K562 (cell line): ENCODE measurements at regions not wholly inside any gene's neighbourhood (a gene's known extent, or its start where the extent isn't known, plus 50 kb on each side); places are given as distances from the start of the nearest gene placed in this dataset.

Experiments used
- CHD2 ChIP-seq: IDR thresholded peaks from 2 replicates; pipeline ENCODE4 v1.6.1; 2011; ENCODE audit warnings: low read depth, low read length
- FOXK1 ChIP-seq: sonication (generic); formaldehyde crosslinking; IDR thresholded peaks from 2 replicates; pipeline ENCODE4 v1.8.0; 2022; ENCODE audit warnings: missing genetic modification reagents, mild to moderate bottlenecking, borderline replicate concordance
- GATAD2B ChIP-seq: fragments of 450-650 bp; IDR thresholded peaks from 2 replicates; pipeline ENCODE4 v1.6.1; 2017; ENCODE audit warnings: mild to moderate bottlenecking, borderline replicate concordance
- JUND ChIP-seq, 2 experiments: IDR thresholded peaks; 2 replicates in 1 of 2; 3 replicates in 1 of 2; pipeline ENCODE4 v1.6.1; 2011; ENCODE audit warnings: borderline replicate concordance in 2 of 2, low read depth in 2 of 2, low read length in 2 of 2, improper control_type of control experiment in 1 of 2, missing biosample characterization in 1 of 2, missing genetic modification characterization in 1 of 2, missing genetic modification reagents in 1 of 2
- NFRKB ChIP-seq: fragments of 450-650 bp; IDR thresholded peaks from 2 replicates; pipeline ENCODE4 v1.6.1; 2016; ENCODE audit warnings: low read depth
- TEAD1 ChIP-seq, 2 experiments: fragments of 450-650 bp in 1 of 2; sonication (generic) in 1 of 2; formaldehyde crosslinking; IDR thresholded peaks; 2 replicates each; pipeline versions ENCODE4 v1.4.0 to v1.8.0; 2020 to 2022; ENCODE audit warnings: mild to moderate bottlenecking in 2 of 2, missing genetic modification reagents in 1 of 2
- ZFX ChIP-seq: sonication (generic); formaldehyde crosslinking; IDR thresholded peaks from 2 replicates; pipeline ENCODE4 v1.8.0; 2022; ENCODE audit warnings: mild to moderate bottlenecking, missing genetic modification reagents, moderate library complexity
- ZNF778 ChIP-seq: fragments of 450-650 bp; formaldehyde crosslinking; IDR thresholded peaks from 2 replicates; pipeline ENCODE4 v1.4.0; 2020; ENCODE audit warnings: mild to moderate bottlenecking, moderate library complexity
- TF ChIP-seq, protein P1 (sequence below): fragments of 200-800 bp; sonication (Bioruptor generic); IDR thresholded peaks from 2 replicates; pipeline ENCODE4 v1.6.1; 2017; ENCODE audit warnings: missing genetic modification characterization, missing compliant biosample characterization

- TF ChIP-seq FOXK1 (no peak), JUND (IDR thresholded peaks at IDR 0.05; ENCODE audit: borderline replicate concordance, low read depth, low read length) (no peak), JUND (tag; IDR thresholded peaks at IDR 0.05; ENCODE audit: borderline replicate concordance, low read depth, low read length) (no peak), TEAD1 (CRISPR knock-in tag; IDR thresholded peaks at IDR 0.05) (no peak), ZFX (CRISPR knock-in tag) (no peak), NFRKB (no peak), ZNF778 (no peak), CHD2 (no peak), GATAD2B (no peak)
- TF ChIP-seq, protein P1, sequence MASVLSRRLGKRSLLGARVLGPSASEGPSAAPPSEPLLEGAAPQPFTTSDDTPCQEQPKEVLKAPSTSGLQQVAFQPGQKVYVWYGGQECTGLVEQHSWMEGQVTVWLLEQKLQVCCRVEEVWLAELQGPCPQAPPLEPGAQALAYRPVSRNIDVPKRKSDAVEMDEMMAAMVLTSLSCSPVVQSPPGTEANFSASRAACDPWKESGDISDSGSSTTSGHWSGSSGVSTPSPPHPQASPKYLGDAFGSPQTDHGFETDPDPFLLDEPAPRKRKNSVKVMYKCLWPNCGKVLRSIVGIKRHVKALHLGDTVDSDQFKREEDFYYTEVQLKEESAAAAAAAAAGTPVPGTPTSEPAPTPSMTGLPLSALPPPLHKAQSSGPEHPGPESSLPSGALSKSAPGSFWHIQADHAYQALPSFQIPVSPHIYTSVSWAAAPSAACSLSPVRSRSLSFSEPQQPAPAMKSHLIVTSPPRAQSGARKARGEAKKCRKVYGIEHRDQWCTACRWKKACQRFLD (CRISPR knock-in tag), result no peak
Observed at GRCh38 chr2:12430407-12431133, 286.2 kb upstream of the TRIB2 start.
